ENCODE measurements at regions not wholly inside any gene's neighbourhood (a gene's known extent, or its start where the extent isn't known, plus 50 kb on each side); places are given as distances from the start of the nearest gene placed in this dataset.

- WGBS, 2 donors, result 85 to 95% methylated on average over 2 of the region's 2 CpGs
- Histone ChIP-seq H3K9me3 (no peaks in the 10 kb centered on the region), H3K4me3 (no peak overlapping the region), H3K27ac (no peak overlapping the region), H3K36me3 (ENCODE audit: low read depth, missing control alignments) (no peaks in the 10 kb centered on the region), H3K4me1 (no peaks in the 10 kb centered on the region), H3K27me3 (no peaks in the 10 kb centered on the region)
- DNase-seq, result no peak
- intact Hi-C loops (cut with DNase I; ENCODE audit: low total_unique reads), result no loop called here
- TF ChIP-seq, protein P1, sequence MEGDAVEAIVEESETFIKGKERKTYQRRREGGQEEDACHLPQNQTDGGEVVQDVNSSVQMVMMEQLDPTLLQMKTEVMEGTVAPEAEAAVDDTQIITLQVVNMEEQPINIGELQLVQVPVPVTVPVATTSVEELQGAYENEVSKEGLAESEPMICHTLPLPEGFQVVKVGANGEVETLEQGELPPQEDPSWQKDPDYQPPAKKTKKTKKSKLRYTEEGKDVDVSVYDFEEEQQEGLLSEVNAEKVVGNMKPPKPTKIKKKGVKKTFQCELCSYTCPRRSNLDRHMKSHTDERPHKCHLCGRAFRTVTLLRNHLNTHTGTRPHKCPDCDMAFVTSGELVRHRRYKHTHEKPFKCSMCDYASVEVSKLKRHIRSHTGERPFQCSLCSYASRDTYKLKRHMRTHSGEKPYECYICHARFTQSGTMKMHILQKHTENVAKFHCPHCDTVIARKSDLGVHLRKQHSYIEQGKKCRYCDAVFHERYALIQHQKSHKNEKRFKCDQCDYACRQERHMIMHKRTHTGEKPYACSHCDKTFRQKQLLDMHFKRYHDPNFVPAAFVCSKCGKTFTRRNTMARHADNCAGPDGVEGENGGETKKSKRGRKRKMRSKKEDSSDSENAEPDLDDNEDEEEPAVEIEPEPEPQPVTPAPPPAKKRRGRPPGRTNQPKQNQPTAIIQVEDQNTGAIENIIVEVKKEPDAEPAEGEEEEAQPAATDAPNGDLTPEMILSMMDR (IDR thresholded peaks at IDR 0.05), result no peak
- no peak for TF ChIP-seq POLR2A (IDR thresholded peaks at IDR 0.05)
These were observed 240.0 kb upstream of the GALNTL6 start for GRCh38 chr4:171573181-171573580.

DNA sequence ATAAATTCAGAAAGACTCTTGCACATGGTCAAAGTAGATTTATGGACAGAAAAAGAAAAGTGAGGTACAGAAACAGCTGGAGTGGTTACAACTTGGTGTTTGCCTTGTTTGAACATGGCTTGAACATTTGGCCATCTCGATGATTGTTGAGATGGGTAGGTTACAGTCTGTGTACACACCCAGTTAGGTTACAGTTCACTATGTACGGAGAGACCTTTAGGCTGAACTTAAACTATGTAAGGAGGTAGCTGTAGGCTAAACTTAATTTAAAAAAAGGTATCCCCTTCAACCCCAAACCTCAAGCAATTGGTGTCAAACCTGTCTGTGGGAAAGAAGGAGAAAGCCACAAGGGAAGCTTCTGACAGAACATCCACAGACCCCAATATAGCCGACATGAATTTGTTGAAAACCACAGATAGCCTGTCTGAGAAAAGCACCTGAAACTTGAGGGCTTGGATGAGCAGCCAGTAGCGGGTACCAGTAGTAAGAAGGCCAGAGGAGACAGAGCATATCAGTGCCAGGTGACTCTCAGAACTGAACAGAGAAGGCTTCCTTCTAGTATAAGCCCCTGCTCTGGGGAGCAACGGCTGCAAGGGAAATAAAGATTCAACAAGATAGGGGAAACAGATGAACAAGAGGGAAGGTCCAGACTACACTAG is 247.9 kb upstream of the GALNTL6 start:
- DNase-seq, result no peak
- Histone ChIP-seq H3K27me3 (no peaks in the 10 kb centered on the region), H3K36me3 (ENCODE audit: low read depth, missing control alignments) (no peaks in the 10 kb centered on the region), H3K4me1 (no peaks in the 10 kb centered on the region), H3K4me3 (no peak overlapping the region), H3K9me3 (no peaks in the 10 kb centered on the region), H3K27ac (no peak overlapping the region)
- intact Hi-C loops (cut with DNase I; ENCODE audit: low total_unique reads), result no loop called here
- TF ChIP-seq POLR2A (IDR thresholded peaks at IDR 0.05), result no peak
- TF ChIP-seq, protein P1 (IDR thresholded peaks at IDR 0.05), result no peak
- 74 to 75% methylated on average over 5 of the region's 5 CpGs for WGBS, 2 donors

DNA sequence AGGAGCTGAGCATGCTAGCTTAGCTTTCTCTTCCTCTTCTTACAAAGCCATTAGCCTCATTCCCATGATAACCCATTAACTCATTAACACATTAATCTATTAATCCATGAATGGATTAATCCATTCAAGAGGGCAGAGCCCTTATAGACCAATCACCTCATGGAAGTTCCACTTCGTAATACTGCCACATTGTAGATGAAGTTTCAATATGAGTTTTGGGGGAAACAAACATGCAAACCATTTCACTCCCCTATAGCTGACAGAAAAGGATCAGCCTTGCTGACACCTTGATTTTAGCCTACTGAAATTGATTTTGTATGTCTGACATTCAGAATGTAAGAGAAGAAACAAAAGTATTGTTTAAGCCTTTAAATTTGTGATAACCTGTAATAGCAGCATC is 251.8 kb upstream of the GALNTL6 start:
- no peak overlapping the region for H3K27ac ChIP-seq
- 85 to 100% methylated on average over 1 of the region's 1 CpG for WGBS, 2 donors
- H3K36me3 ChIP-seq (ENCODE audit: low read depth, missing control alignments), result no peaks in the 10 kb centered on the region
- no peaks in the 10 kb centered on the region for H3K27me3 ChIP-seq
- no peak for TF ChIP-seq POLR2A (IDR thresholded peaks at IDR 0.05)
- TF ChIP-seq, protein P1 (IDR thresholded peaks at IDR 0.05), result no peak
- no peaks in the 10 kb centered on the region for H3K9me3 ChIP-seq
- no peaks in the 10 kb centered on the region for H3K4me1 ChIP-seq
- DNase-seq, result no peak
- H3K4me3 ChIP-seq, result no peak overlapping the region
- intact Hi-C loops (cut with DNase I; ENCODE audit: low total_unique reads), result no loop called here

DNA sequence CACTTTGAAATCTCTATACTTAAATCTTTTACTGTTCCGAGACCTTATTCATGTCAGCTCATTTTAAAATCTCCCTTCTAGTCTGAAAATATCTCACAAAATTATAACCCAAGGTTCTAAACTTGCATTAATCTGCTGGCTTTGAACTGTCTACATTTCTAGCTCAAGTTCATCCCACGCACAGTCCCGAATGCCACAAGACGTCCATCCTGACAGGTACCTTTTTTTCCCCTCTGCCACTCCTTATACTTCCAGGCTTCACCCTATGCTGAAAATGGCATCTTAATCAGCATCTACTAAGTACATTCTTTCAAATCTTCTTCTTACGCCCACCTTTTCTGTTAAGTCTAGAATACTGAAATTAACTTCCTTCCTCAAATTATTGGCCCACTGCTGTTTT is 259.2 kb upstream of the GALNTL6 start:
- no peak for DNase-seq
- Histone ChIP-seq H3K27ac (no peak overlapping the region), H3K4me3 (no peak overlapping the region), H3K27me3 (no peaks in the 10 kb centered on the region), H3K9me3 (no peaks in the 10 kb centered on the region), H3K4me1 (no peaks in the 10 kb centered on the region), H3K36me3 (ENCODE audit: low read depth, missing control alignments) (no peaks in the 10 kb centered on the region)
- no peak for TF ChIP-seq POLR2A (IDR thresholded peaks at IDR 0.05)
- TF ChIP-seq, protein P1 (IDR thresholded peaks at IDR 0.05), result no peak
- intact Hi-C loops (cut with DNase I; ENCODE audit: low total_unique reads), result no loop called here
- 82 to 86% methylated on average over 5 of the region's 5 CpGs for WGBS, 2 donors

DNA sequence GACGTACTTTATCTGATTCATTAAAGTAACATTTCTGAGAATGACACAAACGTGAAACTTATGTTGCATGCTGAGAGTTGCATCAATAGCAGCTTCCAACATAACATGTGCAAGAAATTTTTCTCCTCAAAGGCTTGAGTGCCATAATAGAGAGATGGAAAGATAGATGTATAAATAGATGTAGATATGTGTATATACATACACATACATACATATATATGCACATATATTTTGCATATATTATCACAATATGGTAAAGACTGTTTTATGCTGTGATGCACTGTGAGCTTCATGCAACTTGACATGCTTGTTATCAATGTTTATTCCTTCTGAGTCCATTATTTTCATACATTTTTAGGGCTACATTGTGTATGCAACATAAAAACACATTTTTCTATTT is 270.6 kb upstream of the GALNTL6 start:
- no peaks in the 10 kb centered on the region for H3K36me3 ChIP-seq (ENCODE audit: low read depth, missing control alignments)
- no peaks in the 10 kb centered on the region for H3K4me1 ChIP-seq
- WGBS, 2 donors, result 52 to 59% methylated on average over 2 of the region's 2 CpGs
- no peak for DNase-seq
- TF ChIP-seq, protein P1 (IDR thresholded peaks at IDR 0.05), result no peak
- TF ChIP-seq POLR2A (IDR thresholded peaks at IDR 0.05), result no peak
- H3K4me3 ChIP-seq, result no peak overlapping the region
- intact Hi-C loops (cut with DNase I; ENCODE audit: low total_unique reads), result no loop called here
- H3K9me3 ChIP-seq, result no peaks in the 10 kb centered on the region
- H3K27me3 ChIP-seq, result no peaks in the 10 kb centered on the region
- H3K27ac ChIP-seq, result no peak overlapping the region

Data from testis (tissue), 2 donors.